ENCODE measurements at regions not wholly inside any gene's neighbourhood (a gene's known extent, or its start where the extent isn't known, plus 50 kb on each side); places are given as distances from the start of the nearest gene placed in this dataset.

DNA sequence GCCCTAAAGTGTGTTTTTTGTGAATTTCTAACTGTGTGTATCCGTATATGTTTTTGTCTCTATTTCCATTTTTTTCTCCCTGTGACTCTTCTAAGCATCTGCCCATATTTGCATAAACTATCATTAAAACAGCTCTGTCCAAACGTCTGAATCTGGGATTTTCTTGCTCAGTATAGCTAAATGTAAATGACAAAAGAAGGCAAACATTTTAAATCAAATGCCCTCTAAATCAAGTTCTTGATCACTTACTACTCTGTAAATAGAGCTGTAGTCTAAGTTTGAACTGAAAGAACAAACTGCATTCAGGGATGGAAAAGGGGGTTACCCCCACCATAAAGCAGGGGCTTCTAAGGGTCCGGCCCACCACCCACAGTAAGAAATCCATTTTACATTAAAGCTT is 432.0 kb upstream of the FAM241A start:
- Mint-ChIP-seq H3K4me1 (ENCODE audit: low read depth) (no peaks in the 10 kb centered on the region), H3K4me3 (no peak overlapping the region), H3K27me3 (ENCODE audit: low read depth) (no peaks in the 10 kb centered on the region), H3K36me3 (ENCODE audit: low read depth) (no peaks in the 10 kb centered on the region), H3K27ac (no peak overlapping the region), H3K9me3 (no peaks in the 10 kb centered on the region)
- no peak for DNase-seq (ENCODE audit: low spot score)

DNA sequence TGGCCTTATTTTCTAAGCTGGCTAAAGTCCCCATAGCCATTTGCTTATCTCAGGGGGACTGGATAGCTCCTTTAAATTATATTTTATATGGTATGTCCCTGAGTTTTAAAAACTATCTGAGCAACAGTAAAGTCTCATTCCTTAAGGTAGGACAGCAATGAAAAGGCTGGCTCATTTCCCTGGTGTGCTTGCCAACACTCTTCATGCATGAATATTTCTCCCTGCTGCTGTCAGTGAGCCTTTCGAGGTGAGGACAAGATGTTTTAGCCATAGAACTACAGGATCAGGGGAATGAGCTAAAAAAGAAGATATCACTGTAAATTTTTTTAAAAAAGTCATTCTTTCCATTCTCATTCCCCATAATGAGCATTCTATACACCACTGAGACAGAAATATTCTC is 427.3 kb upstream of the FAM241A start:
- Mint-ChIP-seq H3K4me1 (ENCODE audit: low read depth) (no peaks in the 10 kb centered on the region), H3K4me3 (no peak overlapping the region), H3K36me3 (ENCODE audit: low read depth) (no peaks in the 10 kb centered on the region), H3K27ac (no peak overlapping the region), H3K27me3 (ENCODE audit: low read depth) (no peaks in the 10 kb centered on the region), H3K9me3 (no peaks in the 10 kb centered on the region)
- no peak for DNase-seq (ENCODE audit: low spot score)

DNA sequence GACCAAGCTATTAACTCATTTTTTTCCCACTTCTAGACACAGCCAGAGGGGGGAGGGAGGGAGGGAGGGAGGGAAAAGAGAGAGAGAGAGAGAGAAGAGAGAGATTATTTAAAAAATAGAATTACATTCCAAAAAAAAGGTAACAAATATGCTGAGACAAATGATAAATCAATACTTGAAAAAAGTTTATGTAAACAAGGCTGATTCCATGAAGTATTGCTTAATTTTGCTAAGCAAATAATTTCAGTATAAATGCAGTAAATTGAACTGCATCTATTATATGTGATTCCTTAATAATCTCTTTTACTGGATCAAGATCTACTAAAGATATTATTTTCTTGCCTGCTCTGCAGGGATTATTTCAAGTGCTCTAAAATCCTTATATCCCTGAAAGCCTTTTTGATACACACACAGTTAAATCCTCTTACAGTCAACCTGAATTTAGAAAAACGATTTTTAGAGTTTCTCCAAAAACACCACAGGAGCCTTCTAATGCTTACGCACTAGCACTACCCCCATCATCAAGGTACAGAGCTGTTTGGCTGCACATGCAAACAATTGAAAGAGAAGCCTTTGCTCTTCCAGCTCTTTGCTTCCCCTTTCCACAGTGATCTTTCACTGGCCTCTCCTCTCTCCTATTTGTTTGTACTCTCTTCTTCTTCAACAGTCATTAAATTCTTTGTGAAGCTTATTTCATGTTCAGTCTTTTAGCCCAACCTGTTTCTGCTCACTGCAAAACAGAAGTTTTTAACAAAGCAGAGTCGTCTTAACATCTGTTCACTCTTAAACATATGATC is 426.3 kb upstream of the FAM241A start:
- Mint-ChIP-seq H3K27me3 (ENCODE audit: low read depth) (no peaks in the 10 kb centered on the region), H3K27ac (no peak overlapping the region), H3K9me3 (no peaks in the 10 kb centered on the region), H3K4me1 (ENCODE audit: low read depth) (no peaks in the 10 kb centered on the region), H3K36me3 (ENCODE audit: low read depth) (no peaks in the 10 kb centered on the region), H3K4me3 (no peak overlapping the region)
- DNase-seq (ENCODE audit: low spot score) = no peak

DNA sequence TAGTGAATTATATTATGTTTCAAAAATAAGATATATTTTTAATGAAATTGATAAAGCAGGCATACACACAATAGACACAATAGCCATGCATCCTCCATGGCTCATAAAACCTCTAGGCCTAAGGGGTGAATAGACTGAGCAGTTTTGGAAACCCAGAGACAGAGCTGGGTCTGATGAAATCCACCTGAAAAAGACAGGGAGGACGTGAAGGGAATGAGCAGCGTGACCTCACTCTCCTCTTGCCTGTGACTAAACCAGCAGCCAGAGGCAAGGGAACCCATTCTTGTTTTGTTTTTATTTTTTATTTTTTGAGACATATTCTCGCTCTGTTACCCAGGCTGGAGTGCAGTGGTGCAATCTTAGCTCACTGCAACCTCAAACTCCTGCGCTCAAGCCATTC is 424.4 kb upstream of the FAM241A start:
- no peak for DNase-seq (ENCODE audit: low spot score)
- H3K36me3 Mint-ChIP-seq (ENCODE audit: low read depth) = no peaks in the 10 kb centered on the region
- no peaks in the 10 kb centered on the region for H3K27me3 Mint-ChIP-seq (ENCODE audit: low read depth)

DNA sequence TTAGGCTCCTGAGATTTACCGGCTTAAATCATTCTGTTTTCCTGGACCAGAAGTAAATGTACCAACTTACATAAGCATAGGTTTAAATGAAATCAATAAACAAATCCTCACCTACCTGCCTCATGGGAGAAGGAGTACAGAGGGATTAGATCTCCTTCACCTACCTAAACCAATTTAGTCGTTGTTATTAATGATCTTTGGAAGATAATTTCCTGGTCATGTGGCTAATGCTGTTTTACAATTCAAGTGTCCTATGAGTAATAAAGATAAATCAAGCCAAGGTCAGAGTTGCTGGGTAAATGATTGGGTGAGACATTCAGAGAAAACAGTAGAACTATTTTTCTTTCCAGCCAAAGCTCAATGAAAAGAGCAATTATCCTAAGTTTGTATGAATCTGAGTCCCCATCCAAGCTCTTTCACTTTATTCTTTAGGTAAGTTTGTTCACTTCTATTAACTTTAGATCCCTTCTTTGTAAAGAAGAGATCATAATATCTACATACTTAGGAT is 423.0 kb upstream of the FAM241A start:
- Mint-ChIP-seq H3K4me3 (no peak overlapping the region), H3K36me3 (ENCODE audit: low read depth) (no peaks in the 10 kb centered on the region), H3K27ac (no peak overlapping the region), H3K4me1 (ENCODE audit: low read depth) (no peaks in the 10 kb centered on the region), H3K27me3 (ENCODE audit: low read depth) (no peaks in the 10 kb centered on the region), H3K9me3 (no peaks in the 10 kb centered on the region)
- DNase-seq (ENCODE audit: low spot score) = no peak

More for the DNA sequence above, 424.4 kb upstream of the FAM241A start:
- Mint-ChIP-seq H3K9me3 (no peaks in the 10 kb centered on the region), H3K27ac (no peak overlapping the region), H3K4me1 (ENCODE audit: low read depth) (no peaks in the 10 kb centered on the region), H3K4me3 (no peak overlapping the region)

DNA sequence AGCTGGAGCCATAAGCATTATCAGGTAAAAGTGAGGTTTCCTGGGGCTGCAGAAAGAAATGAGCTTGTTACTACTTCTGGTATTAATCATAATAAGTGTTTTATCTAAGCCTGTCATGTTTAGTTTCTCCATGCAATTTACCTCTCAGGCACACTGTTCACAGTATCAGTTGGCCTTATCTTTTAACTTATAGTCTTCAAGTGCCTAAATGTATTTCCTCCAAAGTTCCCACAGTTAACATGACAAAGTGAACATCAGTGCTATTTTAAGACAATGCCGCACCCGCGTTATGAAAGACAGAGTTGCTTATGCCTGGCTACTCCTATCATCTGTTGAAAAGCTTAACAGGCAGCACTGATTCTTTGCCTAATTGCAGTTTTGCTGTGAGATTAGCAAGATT is 408.7 kb upstream of the FAM241A start:
- Mint-ChIP-seq H3K36me3 (ENCODE audit: low read depth) (no peaks in the 10 kb centered on the region), H3K27me3 (ENCODE audit: low read depth) (no peaks in the 10 kb centered on the region), H3K4me1 (ENCODE audit: low read depth) (no peaks in the 10 kb centered on the region), H3K9me3 (no peaks in the 10 kb centered on the region), H3K27ac (no peak overlapping the region), H3K4me3 (no peak overlapping the region)
- DNase-seq (ENCODE audit: low spot score) = no peak

DNA sequence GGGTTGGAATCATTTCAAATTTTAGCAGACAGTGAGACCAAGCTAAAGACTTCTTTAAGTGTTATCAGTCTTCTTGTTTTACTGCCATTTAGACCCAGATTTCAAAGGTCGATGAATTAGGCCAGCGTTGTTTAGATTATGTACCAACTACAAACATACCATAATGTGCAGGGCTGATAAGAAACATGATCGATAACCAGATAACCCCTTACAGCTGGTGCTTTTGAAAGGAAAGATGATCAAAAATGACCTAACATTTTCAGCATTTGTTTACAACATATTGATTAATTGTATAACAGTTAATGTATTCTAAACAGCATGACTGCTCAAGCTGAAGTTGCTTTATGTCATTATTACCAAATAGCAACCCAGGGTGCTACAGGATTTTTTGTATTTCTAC is 400.4 kb upstream of the FAM241A start:
- no peaks in the 10 kb centered on the region for H3K9me3 Mint-ChIP-seq
- H3K4me3 Mint-ChIP-seq = no peak overlapping the region
- no peaks in the 10 kb centered on the region for H3K36me3 Mint-ChIP-seq (ENCODE audit: low read depth)
- no peak for DNase-seq (ENCODE audit: low spot score)
- no peaks in the 10 kb centered on the region for H3K27me3 Mint-ChIP-seq (ENCODE audit: low read depth)
- no peaks in the 10 kb centered on the region for H3K4me1 Mint-ChIP-seq (ENCODE audit: low read depth)
- H3K27ac Mint-ChIP-seq = no peak overlapping the region

DNA sequence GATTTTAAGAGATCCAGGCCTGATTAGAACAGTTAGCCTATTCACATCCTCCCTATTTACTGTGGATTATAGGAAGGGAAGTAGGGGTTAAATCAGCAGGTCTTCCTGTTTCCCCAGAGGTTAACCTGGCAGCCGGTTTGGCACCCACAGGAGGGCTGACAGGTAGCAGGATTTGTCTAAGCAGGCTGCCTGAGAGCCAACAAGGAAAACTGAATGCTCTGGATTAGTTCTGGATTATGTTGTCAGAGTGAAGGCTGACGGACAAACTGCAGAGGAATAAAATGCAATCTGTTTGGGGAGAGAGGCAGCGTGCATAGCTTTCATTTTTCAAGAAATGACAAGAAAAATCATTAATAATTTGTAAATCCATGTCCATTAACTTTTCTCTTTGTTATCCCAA is 397.1 kb upstream of the FAM241A start:
- Mint-ChIP-seq H3K36me3 (ENCODE audit: low read depth) (no peaks in the 10 kb centered on the region), H3K27ac (no peak overlapping the region), H3K27me3 (ENCODE audit: low read depth) (no peaks in the 10 kb centered on the region), H3K4me1 (ENCODE audit: low read depth) (no peaks in the 10 kb centered on the region), H3K4me3 (no peak overlapping the region), H3K9me3 (no peaks in the 10 kb centered on the region)
- DNase-seq (ENCODE audit: low spot score) = no peak

DNA sequence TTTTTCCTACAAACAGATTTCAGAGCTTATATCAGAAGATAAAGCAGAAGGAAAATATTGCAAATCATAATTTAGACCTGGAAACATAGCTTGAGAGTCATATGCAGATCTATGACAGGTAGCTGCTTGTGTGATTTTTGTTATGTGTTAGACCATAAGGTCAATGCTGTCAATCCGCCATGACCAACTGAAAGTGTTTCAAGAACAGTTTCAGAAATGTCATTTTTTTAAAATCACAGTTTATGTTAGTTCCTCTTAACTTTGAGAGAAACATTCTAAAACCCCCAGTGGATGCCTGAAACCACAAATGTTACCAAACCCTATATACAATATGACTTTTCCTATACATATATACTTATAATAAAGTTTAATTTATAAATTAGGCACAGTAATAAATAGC is 391.3 kb upstream of the FAM241A start:
- H3K36me3 Mint-ChIP-seq (ENCODE audit: low read depth) = no peaks in the 10 kb centered on the region
- no peak for DNase-seq (ENCODE audit: low spot score)
- H3K27ac Mint-ChIP-seq = no peak overlapping the region
- H3K4me1 Mint-ChIP-seq (ENCODE audit: low read depth) = no peaks in the 10 kb centered on the region
- H3K27me3 Mint-ChIP-seq (ENCODE audit: low read depth) = no peaks in the 10 kb centered on the region
- no peaks in the 10 kb centered on the region for H3K9me3 Mint-ChIP-seq
- no peak overlapping the region for H3K4me3 Mint-ChIP-seq

DNA sequence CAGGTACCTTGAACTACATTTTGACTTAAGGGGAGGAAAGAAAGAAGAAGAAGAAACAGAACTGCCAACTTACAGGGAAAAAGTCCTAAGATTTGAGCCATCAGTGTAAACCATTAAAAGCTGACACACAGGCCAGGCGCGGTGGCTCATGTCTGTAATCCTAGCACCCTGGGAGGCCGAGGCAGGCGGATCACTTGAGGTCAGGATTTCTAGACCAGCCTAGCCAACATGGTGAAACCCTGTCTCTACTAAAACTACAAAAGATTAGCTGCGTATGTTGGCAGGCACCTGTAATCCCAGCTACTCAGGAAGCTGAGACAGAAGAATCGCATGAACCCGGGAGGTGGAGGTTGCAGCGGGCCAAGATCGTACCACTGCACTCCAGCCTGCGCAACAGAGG is 389.7 kb upstream of the FAM241A start:
- no peaks in the 10 kb centered on the region for H3K4me1 Mint-ChIP-seq (ENCODE audit: low read depth)
- no peak overlapping the region for H3K4me3 Mint-ChIP-seq
- H3K27me3 Mint-ChIP-seq (ENCODE audit: low read depth) = no peaks in the 10 kb centered on the region
- DNase-seq (ENCODE audit: low spot score) = no peak
- H3K27ac Mint-ChIP-seq = no peak overlapping the region
- H3K9me3 Mint-ChIP-seq = no peaks in the 10 kb centered on the region
- no peaks in the 10 kb centered on the region for H3K36me3 Mint-ChIP-seq (ENCODE audit: low read depth)

DNA sequence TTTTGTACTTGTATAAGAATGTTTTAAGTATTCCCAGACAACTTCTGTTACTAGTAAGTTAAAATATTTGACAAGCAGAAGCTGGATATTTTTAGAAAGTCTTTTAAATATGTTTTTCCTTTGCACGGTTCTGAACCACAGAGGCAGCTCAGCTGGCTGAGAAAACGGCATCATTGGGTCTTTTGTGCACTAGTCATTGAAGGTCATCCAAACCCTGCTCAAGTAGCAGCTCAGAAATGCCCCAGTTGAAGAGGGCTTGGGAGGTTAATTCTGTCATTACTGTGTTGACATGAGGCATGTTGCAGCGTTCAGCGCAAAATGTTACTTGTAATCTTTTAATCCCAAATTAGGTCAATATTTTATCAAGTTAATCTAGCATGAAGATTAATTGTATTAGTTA is 383.7 kb upstream of the FAM241A start:
- no peaks in the 10 kb centered on the region for H3K9me3 Mint-ChIP-seq
- DNase-seq (ENCODE audit: low spot score) = no peak

DNA sequence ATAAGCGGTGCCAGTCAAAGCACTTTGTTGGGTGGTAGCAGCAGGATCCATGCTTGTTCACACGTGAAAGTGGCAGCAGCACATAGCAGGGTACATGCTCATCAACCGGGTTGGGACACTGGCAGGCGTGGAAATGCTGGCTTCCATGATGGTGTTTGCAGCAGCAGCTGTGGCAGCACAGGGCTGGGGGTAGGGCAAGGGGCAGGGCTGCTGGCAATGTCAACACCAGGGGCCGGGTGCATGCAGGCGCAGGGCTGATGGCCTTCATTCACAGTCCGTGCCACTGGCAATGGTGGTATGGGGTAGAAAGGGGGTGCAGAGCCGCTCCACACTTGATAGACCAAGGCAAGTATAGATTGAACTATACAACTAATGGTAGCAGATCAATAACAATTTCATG is 374.7 kb upstream of the FAM241A start:
- H3K36me3 Mint-ChIP-seq (ENCODE audit: low read depth) = no peaks in the 10 kb centered on the region
- no peak for DNase-seq (ENCODE audit: low spot score)
- no peak overlapping the region for H3K27ac Mint-ChIP-seq

More for the DNA sequence above, 383.7 kb upstream of the FAM241A start:
- H3K4me3 Mint-ChIP-seq = no peak overlapping the region
- H3K4me1 Mint-ChIP-seq (ENCODE audit: low read depth) = no peaks in the 10 kb centered on the region
- H3K36me3 Mint-ChIP-seq (ENCODE audit: low read depth) = no peaks in the 10 kb centered on the region
- H3K27ac Mint-ChIP-seq = no peak overlapping the region
- H3K27me3 Mint-ChIP-seq (ENCODE audit: low read depth) = no peaks in the 10 kb centered on the region

DNA sequence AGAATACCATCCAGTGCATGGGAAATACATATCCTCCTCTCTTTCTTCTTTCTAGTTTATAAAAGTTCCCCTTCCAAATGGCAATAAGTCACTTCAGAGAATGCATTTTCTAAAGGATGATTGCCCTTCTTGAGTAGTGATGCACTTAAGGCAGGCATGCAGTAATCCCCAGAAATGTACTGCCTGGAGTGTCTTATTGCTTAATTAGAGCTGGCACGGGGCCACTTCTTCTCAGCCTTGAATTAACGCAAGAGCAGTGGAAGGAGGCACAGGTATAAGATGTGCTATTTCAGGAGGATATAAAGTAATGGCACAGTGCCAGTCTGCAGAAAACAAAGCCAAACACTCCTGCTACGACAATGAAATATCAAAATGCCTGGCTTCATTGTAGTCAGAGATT is 371.4 kb upstream of the FAM241A start:
- Mint-ChIP-seq H3K36me3 (ENCODE audit: low read depth) (no peaks in the 10 kb centered on the region), H3K27ac (no peak overlapping the region), H3K27me3 (ENCODE audit: low read depth) (no peaks in the 10 kb centered on the region), H3K4me1 (ENCODE audit: low read depth) (no peaks in the 10 kb centered on the region), H3K9me3 (no peaks in the 10 kb centered on the region), H3K4me3 (no peak overlapping the region)
- DNase-seq (ENCODE audit: low spot score) = no peak

More for the DNA sequence above, 374.7 kb upstream of the FAM241A start:
- Mint-ChIP-seq H3K4me3 (no peak overlapping the region), H3K4me1 (ENCODE audit: low read depth) (no peaks in the 10 kb centered on the region), H3K9me3 (no peaks in the 10 kb centered on the region), H3K27me3 (ENCODE audit: low read depth) (no peaks in the 10 kb centered on the region)

DNA sequence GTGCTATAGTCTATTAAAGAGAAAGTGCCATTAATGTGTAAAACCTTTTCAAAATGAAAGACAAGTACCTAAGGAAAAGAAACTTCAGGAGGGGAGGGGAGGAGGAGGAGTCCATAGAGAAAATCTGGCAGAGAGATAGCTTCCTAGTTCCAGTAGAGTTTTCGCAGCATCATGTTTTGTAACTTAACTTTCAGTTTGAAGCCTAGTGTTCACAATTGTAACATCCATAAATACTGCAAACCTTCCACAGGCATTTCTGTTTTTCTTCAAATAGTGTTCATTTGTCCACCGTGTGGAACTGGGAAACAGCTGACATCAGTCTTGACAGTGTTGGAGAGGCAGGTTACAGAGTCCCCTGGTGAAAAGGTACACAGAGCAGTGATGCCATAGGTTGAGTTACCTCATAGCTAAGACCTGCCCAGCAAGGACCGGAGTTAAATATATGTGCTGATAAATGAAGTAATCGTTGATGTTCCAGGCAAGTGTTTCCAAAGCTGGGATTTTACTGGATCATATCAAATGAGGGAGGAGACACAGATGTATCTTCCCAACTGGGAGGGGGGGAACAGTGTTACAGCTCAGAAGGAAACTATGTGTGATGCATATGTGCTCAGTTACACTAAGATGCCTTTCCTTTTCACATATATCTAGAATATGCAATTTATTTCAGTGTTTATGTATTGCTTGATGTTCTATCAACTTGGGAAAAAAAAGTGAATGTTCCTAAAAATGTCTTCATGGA is 369.5 kb upstream of the FAM241A start:
- no peaks in the 10 kb centered on the region for H3K4me1 Mint-ChIP-seq (ENCODE audit: low read depth)
- no peak for DNase-seq (ENCODE audit: low spot score)
- no peaks in the 10 kb centered on the region for H3K36me3 Mint-ChIP-seq (ENCODE audit: low read depth)
- H3K4me3 Mint-ChIP-seq = no peak overlapping the region
- H3K27me3 Mint-ChIP-seq (ENCODE audit: low read depth) = no peaks in the 10 kb centered on the region
- H3K9me3 Mint-ChIP-seq = no peaks in the 10 kb centered on the region
- no peak overlapping the region for H3K27ac Mint-ChIP-seq

Measured in T-helper 2 cell treated with Interferon-gamma antibody and Interleukin-4, amounts not matched to agents 5 μg/mL and 100 μg/mL, for 36 hours (primary cell).